Activated B cell treated with CpG ODN at 0.5 μM for 24 hours (primary cell): ENCODE measurements at regions not wholly inside any gene's neighbourhood (a gene's known extent, or its start where the extent isn't known, plus 50 kb on each side); places are given as distances from the start of the nearest gene placed in this dataset.

Source experiments
- ATAC-seq: fragments of 200-7000 bp; cut with Tn5 transposase; one replicate; pipeline ENCODE4 v1.10.0; 2021; ENCODE audit warnings: low read depth, mild to moderate bottlenecking, moderate library complexity
- CTCF ChIA-PET: fragments of 350-600 bp; sonication (Branson Sonifier 250); formaldehyde crosslinking; loops from one replicate; lab custom pipeline; 2021; ENCODE audit warnings: antibody characterized with exemption; lab: Charles Lee
- POLR2A ChIA-PET: fragments of 350-600 bp; sonication (Branson Sonifier 250); formaldehyde crosslinking; loops from one replicate; lab custom pipeline; 2021; ENCODE audit warnings: antibody characterized with exemption; lab: Charles Lee
- DNase-seq: peaks from one replicate; pipeline ENCODE4 v3.0.0; 2022
- H3K27ac Mint-ChIP-seq: one replicate; pipeline ENCODE4 v1.8.0; 2020; ENCODE audit warnings: mixed read lengths
- H3K27me3 Mint-ChIP-seq: one replicate; pipeline ENCODE4 v1.8.0; 2021; ENCODE audit warnings: mixed read lengths
- H3K36me3 Mint-ChIP-seq: one replicate; pipeline ENCODE4 v1.8.0; 2021; ENCODE audit warnings: low read depth, mixed read lengths
- H3K4me1 Mint-ChIP-seq: one replicate; pipeline ENCODE4 v1.8.0; 2021; ENCODE audit warnings: mixed read lengths
- H3K4me3 Mint-ChIP-seq: one replicate; pipeline ENCODE4 v1.8.0; 2020; ENCODE audit warnings: mild to moderate bottlenecking, mixed read lengths
- H3K9me3 Mint-ChIP-seq: one replicate; pipeline ENCODE4 v1.8.0; 2020; ENCODE audit warnings: mixed read lengths
- CTCF ChIP-seq: fragments of 200-600 bp; IDR thresholded peaks from one replicate; pipeline ENCODE4 v1.8.0; 2022; ENCODE audit warnings: antibody characterized with exemption, mild to moderate bottlenecking
- intact Hi-C: fragments of 100-400 bp; cut with micrococcal nuclease; formaldehyde crosslinking; loops from one replicate; pipeline ENCODE4 v1.15.1; 2024

GRCh38 chr10:83119346-83119745 is 1020.0 kb upstream of the GHITM start:
- H3K36me3 Mint-ChIP-seq = no peaks in the 10 kb centered on the region
- POLR2A ChIA-PET = no interaction called here
- TF ChIP-seq CTCF = no peak
- H3K9me3 Mint-ChIP-seq = peaks cover 5% of the 10 kb centered on the region
- CTCF ChIA-PET = no interaction called here
- no peak overlapping the region for H3K4me3 Mint-ChIP-seq
- DNase-seq (no peak), ATAC-seq (no peak)
- no peak overlapping the region for H3K27ac Mint-ChIP-seq
- H3K27me3 Mint-ChIP-seq = no peaks in the 10 kb centered on the region
- H3K4me1 Mint-ChIP-seq = no peaks in the 10 kb centered on the region
- intact Hi-C loops = no loop called here

- Mint-ChIP-seq H3K27me3 (no peaks in the 10 kb centered on the region), H3K4me3 (no peak overlapping the region), H3K9me3 (no peaks in the 10 kb centered on the region), H3K27ac (no peak overlapping the region), H3K36me3 (no peaks in the 10 kb centered on the region), H3K4me1 (no peaks in the 10 kb centered on the region)
- DNase-seq = no peak
- intact Hi-C loops = no loop called here
- ChIA-PET CTCF (no interaction called here), POLR2A (no interaction called here)
- no peak for ATAC-seq
- TF ChIP-seq CTCF = no peak
These were observed 1017.0 kb upstream of the GHITM start for GRCh38 chr10:83122336-83122735.

GRCh38 chr10:83127942-83128575 is 1011.2 kb upstream of the GHITM start:
- no peaks in the 10 kb centered on the region for H3K27me3 Mint-ChIP-seq
- no peak for TF ChIP-seq CTCF
- no peak for DNase-seq
- no peaks in the 10 kb centered on the region for H3K36me3 Mint-ChIP-seq
- intact Hi-C loops = no loop called here
- H3K4me1 Mint-ChIP-seq = no peaks in the 10 kb centered on the region
- H3K4me3 Mint-ChIP-seq = no peak overlapping the region
- H3K9me3 Mint-ChIP-seq = peaks cover 2% of the 10 kb centered on the region
- POLR2A ChIA-PET = no interaction called here
- ATAC-seq = no peak
- no peak overlapping the region for H3K27ac Mint-ChIP-seq
- CTCF ChIA-PET = no interaction called here

GRCh38 chr10:83140811-83141210 is 998.5 kb upstream of the GHITM start:
- H3K9me3 Mint-ChIP-seq = peaks cover 2% of the 10 kb centered on the region
- H3K4me1 Mint-ChIP-seq = no peaks in the 10 kb centered on the region
- DNase-seq (no peak), ATAC-seq (no peak)
- POLR2A ChIA-PET = no interaction called here
- H3K36me3 Mint-ChIP-seq = no peaks in the 10 kb centered on the region
- CTCF ChIA-PET = no interaction called here
- intact Hi-C loops = no loop called here
- no peak for TF ChIP-seq CTCF
- H3K4me3 Mint-ChIP-seq = no peak overlapping the region
- no peak overlapping the region for H3K27ac Mint-ChIP-seq
- no peaks in the 10 kb centered on the region for H3K27me3 Mint-ChIP-seq

- H3K27me3 Mint-ChIP-seq = no peaks in the 10 kb centered on the region
- H3K27ac Mint-ChIP-seq = no peak overlapping the region
- POLR2A ChIA-PET = no interaction called here
- no peak overlapping the region for H3K4me3 Mint-ChIP-seq
- CTCF ChIA-PET = no interaction called here
- H3K4me1 Mint-ChIP-seq = no peaks in the 10 kb centered on the region
- DNase-seq (no peak), ATAC-seq (no peak)
- peaks cover 2% of the 10 kb centered on the region for H3K9me3 Mint-ChIP-seq
- intact Hi-C loops = no loop called here
- H3K36me3 Mint-ChIP-seq = no peaks in the 10 kb centered on the region
- no peak for TF ChIP-seq CTCF
These were observed 997.2 kb upstream of the GHITM start for GRCh38 chr10:83142074-83142563.
